Dendritic cell treated with granulocyte-macrophage colony-stimulating factor and Interleukin-4, amounts not matched to agents 40 ng/mL and 50 ng/mL, for 4 days (primary cell): ENCODE measurements at regions not wholly inside any gene's neighbourhood (a gene's known extent, or its start where the extent isn't known, plus 50 kb on each side); places are given as distances from the start of the nearest gene placed in this dataset.

Source experiments
- H3K27ac Mint-ChIP-seq: one replicate; pipeline ENCODE4 v1.8.0; 2022; ENCODE audit warnings: mild to moderate bottlenecking, mixed read lengths
- H3K27me3 Mint-ChIP-seq: one replicate; pipeline ENCODE4 v1.8.0; 2022; ENCODE audit warnings: mild to moderate bottlenecking, mixed read lengths
- H3K36me3 Mint-ChIP-seq: one replicate; pipeline ENCODE4 v1.8.0; 2022; ENCODE audit warnings: low read depth, mixed read lengths
- H3K4me1 Mint-ChIP-seq: one replicate; pipeline ENCODE4 v1.8.0; 2022; ENCODE audit warnings: low read depth, mixed read lengths
- H3K4me3 Mint-ChIP-seq: one replicate; pipeline ENCODE4 v1.8.0; 2022; ENCODE audit warnings: mild to moderate bottlenecking, moderate library complexity, mixed read lengths
- H3K9me3 Mint-ChIP-seq: one replicate; pipeline ENCODE4 v1.8.0; 2022; ENCODE audit warnings: mixed read lengths
- intact Hi-C: fragments of 100-400 bp; cut with micrococcal nuclease; formaldehyde crosslinking; loops from one replicate; pipeline ENCODE4 v1.15.0; 2022

DNA sequence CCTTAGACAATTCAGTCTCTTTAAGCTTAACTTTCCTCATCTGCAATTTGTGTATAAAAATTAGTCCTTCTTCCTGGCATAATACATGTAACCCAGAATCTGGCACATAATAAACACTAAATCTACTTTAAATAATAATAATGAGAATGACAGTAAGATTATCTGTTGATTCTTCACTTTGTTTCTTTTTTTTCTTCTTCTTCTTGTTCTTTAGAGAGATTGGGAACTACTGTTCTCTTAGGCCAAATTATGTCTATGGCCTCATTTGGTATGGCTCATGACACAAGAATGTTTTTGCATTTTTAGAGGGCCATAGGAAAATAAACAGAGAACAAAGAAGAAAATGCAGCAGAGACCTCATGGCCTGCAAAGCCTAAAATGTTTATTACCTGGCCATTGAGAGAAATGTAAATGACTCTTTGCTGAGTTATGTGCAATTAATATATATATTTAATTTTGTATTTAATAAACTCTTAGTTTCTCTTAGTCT is 275.8 kb downstream of the SLC6A15 start:
- H3K27me3 Mint-ChIP-seq, result no peaks in the 10 kb centered on the region
- H3K27ac Mint-ChIP-seq, result no peak overlapping the region
- no peaks in the 10 kb centered on the region for H3K9me3 Mint-ChIP-seq
- no peaks in the 10 kb centered on the region for H3K36me3 Mint-ChIP-seq
- intact Hi-C loops, result no loop called here
- no peaks in the 10 kb centered on the region for H3K4me1 Mint-ChIP-seq
- H3K4me3 Mint-ChIP-seq, result no peak overlapping the region

- H3K36me3 Mint-ChIP-seq, result no peaks in the 10 kb centered on the region
Measured at GRCh38 chr12:84634526-84634925, 278.1 kb downstream of the SLC6A15 start.

GRCh38 chr12:84632556-84632955 is 280.0 kb downstream of the SLC6A15 start:
- no peaks in the 10 kb centered on the region for H3K4me1 Mint-ChIP-seq
- H3K27me3 Mint-ChIP-seq, result no peaks in the 10 kb centered on the region
- intact Hi-C loops, result no loop called here
- no peak overlapping the region for H3K27ac Mint-ChIP-seq
- H3K36me3 Mint-ChIP-seq, result no peaks in the 10 kb centered on the region
- H3K4me3 Mint-ChIP-seq, result no peak overlapping the region
- no peaks in the 10 kb centered on the region for H3K9me3 Mint-ChIP-seq

More at GRCh38 chr12:84634526-84634925, 278.1 kb downstream of the SLC6A15 start:
- Mint-ChIP-seq H3K27ac (no peak overlapping the region), H3K4me1 (no peaks in the 10 kb centered on the region), H3K4me3 (no peak overlapping the region), H3K27me3 (no peaks in the 10 kb centered on the region), H3K9me3 (no peaks in the 10 kb centered on the region)
- intact Hi-C loops, result no loop called here

DNA sequence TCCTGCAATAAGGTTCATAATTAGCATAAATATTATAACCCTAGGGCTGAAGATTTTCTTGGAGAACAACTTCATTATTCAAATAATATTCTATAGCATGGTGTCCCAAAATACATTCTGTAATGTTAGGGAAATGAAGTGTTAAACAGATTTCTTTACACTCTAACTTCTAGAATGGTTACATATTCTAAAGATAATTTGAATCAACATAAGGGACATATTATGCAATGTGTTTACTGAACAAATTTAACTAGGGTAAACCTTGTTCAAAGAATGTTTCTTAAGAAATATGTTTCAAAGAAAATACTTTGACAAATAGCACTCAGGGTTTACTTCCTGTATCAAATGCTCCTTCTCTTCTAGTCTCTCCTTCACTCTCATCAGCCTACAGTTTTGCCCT is 281.6 kb downstream of the SLC6A15 start:
- H3K4me3 Mint-ChIP-seq, result no peak overlapping the region
- intact Hi-C loops, result no loop called here
- H3K27ac Mint-ChIP-seq, result no peak overlapping the region
- H3K27me3 Mint-ChIP-seq, result no peaks in the 10 kb centered on the region
- H3K4me1 Mint-ChIP-seq, result no peaks in the 10 kb centered on the region
- H3K9me3 Mint-ChIP-seq, result no peaks in the 10 kb centered on the region
- H3K36me3 Mint-ChIP-seq, result no peaks in the 10 kb centered on the region

DNA sequence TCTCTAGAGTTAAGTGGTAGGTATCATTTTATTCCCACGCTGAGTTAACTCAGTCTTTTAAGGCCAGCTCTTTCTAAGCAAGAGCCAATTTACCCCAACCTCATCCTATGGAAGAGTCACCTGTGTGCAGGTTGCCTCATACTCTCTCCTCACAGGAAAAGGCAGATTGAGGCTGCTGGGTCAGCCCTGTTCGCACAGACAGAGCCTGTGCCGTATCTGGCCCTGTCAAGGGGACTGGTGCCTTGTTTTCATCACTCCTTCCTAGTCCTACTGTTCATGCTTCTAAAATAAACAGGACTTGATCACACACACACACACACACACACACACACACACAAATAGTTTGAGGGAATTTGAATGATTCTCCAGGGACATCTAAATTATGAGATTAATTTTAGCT is 285.0 kb downstream of the SLC6A15 start:
- no peaks in the 10 kb centered on the region for H3K36me3 Mint-ChIP-seq
- H3K4me1 Mint-ChIP-seq, result no peaks in the 10 kb centered on the region
- no peak overlapping the region for H3K4me3 Mint-ChIP-seq
- no peaks in the 10 kb centered on the region for H3K27me3 Mint-ChIP-seq
- H3K27ac Mint-ChIP-seq, result no peak overlapping the region
- H3K9me3 Mint-ChIP-seq, result no peaks in the 10 kb centered on the region
- intact Hi-C loops, result no loop called here

DNA sequence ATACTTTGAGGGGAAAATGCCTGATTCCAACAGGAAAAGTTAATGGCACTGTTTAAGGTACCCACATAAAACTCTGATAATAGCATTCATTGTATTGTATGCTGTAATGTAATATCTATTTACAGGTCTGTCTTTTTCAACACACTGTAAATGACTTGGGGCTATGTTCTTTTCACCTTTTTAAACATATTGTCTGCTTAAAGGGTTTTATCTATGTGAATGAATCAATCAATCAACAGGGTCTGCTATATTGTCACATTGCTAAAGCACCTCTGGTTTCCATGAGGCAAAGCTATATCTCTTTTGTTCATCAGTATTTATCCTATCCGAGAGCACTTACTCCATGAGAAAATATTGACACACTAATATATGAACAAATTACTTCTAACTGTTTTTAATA is 288.0 kb downstream of the SLC6A15 start:
- no peak overlapping the region for H3K4me3 Mint-ChIP-seq
- no peaks in the 10 kb centered on the region for H3K9me3 Mint-ChIP-seq
- H3K36me3 Mint-ChIP-seq, result no peaks in the 10 kb centered on the region
- no peaks in the 10 kb centered on the region for H3K27me3 Mint-ChIP-seq
- H3K4me1 Mint-ChIP-seq, result no peaks in the 10 kb centered on the region
- H3K27ac Mint-ChIP-seq, result no peak overlapping the region
- intact Hi-C loops, result no loop called here

- Mint-ChIP-seq H3K27ac (no peak overlapping the region), H3K27me3 (no peaks in the 10 kb centered on the region)
- intact Hi-C loops, result no loop called here
Measured at GRCh38 chr12:84619053-84619571, 293.5 kb downstream of the SLC6A15 start.

DNA sequence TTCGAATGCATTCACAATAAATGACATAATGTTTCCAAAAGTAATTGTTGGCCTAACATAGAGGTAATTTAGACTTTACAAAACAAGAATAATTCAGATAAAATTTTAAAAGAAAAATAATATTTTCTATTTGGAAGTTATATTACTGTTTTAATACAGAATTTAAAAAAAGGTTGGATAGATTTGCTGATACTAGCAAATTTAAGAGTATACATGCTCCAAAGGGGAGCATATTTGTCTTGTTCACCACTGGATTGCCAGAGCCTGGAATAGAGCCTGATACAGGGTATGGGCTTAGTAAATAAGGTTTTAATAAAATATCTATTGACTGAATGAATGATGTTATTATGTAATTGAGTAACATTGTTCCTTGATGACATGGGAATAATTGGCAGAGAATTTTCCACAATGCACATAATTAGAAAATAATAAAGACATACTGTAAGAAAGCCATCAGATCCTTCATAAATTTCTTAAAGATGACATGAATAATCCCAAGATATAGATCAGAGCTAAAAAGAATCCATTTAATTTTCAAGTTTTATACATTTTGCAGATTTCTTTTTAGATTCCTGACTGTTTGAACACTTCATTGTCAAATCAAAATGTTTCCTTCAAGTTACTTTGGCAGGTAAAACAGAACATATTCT is 305.3 kb downstream of the SLC6A15 start:
- H3K27ac Mint-ChIP-seq, result no peak overlapping the region
- no peaks in the 10 kb centered on the region for H3K36me3 Mint-ChIP-seq
- H3K4me3 Mint-ChIP-seq, result no peak overlapping the region
- no peaks in the 10 kb centered on the region for H3K4me1 Mint-ChIP-seq
- no peaks in the 10 kb centered on the region for H3K9me3 Mint-ChIP-seq
- intact Hi-C loops, result no loop called here
- no peaks in the 10 kb centered on the region for H3K27me3 Mint-ChIP-seq

More at GRCh38 chr12:84619053-84619571, 293.5 kb downstream of the SLC6A15 start:
- H3K4me1 Mint-ChIP-seq, result no peaks in the 10 kb centered on the region
- H3K9me3 Mint-ChIP-seq, result no peaks in the 10 kb centered on the region
- H3K4me3 Mint-ChIP-seq, result no peak overlapping the region
- no peaks in the 10 kb centered on the region for H3K36me3 Mint-ChIP-seq

DNA sequence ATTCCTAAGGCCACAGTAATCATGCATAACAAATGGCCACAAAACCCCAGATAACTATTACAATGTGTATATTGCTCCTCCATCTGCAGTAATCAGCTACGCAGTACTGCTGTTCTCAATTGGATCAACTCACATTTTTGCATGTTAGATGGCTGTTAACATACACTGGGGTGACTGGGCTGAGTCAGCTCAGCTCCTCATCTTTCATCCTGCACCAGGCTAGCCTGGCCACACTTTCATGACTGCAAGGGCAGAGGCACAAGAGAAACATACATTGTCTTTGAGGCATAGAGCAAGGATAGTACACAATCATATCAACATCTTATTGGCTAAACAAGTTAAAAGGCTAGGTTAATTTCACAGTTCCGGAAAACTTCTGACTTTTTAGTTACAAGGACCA is 306.6 kb downstream of the SLC6A15 start:
- intact Hi-C loops, result no loop called here
- Mint-ChIP-seq H3K9me3 (no peaks in the 10 kb centered on the region), H3K27ac (no peak overlapping the region), H3K27me3 (no peaks in the 10 kb centered on the region), H3K36me3 (no peaks in the 10 kb centered on the region), H3K4me1 (no peaks in the 10 kb centered on the region), H3K4me3 (no peak overlapping the region)

DNA sequence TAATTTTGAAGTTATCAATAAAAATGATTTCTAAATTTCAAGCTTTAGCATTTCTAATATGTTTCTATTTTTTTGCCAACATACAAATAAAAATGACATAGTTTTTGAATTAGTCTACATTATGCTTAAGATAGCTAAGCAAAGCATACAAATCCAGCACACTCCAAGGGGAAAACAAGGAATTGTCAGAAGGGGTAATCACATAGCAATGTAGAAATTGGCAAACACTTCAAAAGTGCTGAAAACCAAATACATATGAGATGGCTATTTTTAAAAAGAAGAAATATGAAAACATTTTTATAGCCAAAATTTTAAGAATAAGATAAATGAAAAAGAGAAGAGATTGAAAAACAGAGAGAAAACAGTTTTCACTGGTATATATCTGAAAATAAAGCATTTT is 308.0 kb downstream of the SLC6A15 start:
- H3K27ac Mint-ChIP-seq, result no peak overlapping the region
- no peaks in the 10 kb centered on the region for H3K27me3 Mint-ChIP-seq
- H3K4me3 Mint-ChIP-seq, result no peak overlapping the region
- no peaks in the 10 kb centered on the region for H3K36me3 Mint-ChIP-seq
- H3K4me1 Mint-ChIP-seq, result no peaks in the 10 kb centered on the region
- no peaks in the 10 kb centered on the region for H3K9me3 Mint-ChIP-seq
- intact Hi-C loops, result no loop called here

DNA sequence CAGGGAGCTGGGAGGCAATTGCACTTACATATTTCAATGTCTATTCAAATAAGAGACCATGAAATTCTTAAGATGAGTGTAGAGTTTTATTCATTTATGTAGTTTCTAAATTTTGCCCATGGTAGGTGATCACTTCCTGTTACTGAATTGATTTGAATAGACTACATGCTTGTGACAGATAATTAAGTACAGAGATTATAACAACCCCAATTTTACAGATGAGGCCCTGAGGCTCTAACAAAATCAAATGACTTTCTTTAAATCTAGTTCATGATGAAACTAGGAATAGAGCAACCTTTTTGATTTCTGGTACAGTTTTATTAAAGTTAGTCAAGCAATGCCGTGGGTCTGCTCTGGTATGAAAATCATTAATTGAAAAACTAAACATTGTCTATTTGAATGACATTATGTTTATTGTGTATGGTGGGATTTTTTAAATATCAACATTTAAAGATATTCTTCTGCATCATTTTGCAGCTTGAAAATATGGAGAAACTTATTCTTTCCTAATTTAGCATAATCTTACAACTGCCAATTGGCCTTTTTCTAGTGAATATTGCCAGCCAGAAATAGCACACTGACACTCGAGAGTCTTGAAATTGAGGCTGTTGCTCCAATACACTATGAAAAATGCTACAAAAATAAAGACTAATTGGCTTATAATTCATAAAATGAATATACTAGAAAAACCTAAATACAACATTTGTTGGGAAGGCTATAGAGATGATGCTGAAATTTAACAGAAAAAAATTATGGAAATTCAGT is 308.9 kb downstream of the SLC6A15 start:
- no peak overlapping the region for H3K27ac Mint-ChIP-seq
- no peak overlapping the region for H3K4me3 Mint-ChIP-seq
- no peaks in the 10 kb centered on the region for H3K9me3 Mint-ChIP-seq
- intact Hi-C loops, result no loop called here
- H3K27me3 Mint-ChIP-seq, result no peaks in the 10 kb centered on the region
- H3K36me3 Mint-ChIP-seq, result no peaks in the 10 kb centered on the region
- H3K4me1 Mint-ChIP-seq, result no peaks in the 10 kb centered on the region

GRCh38 chr12:84601483-84601882 is 311.1 kb downstream of the SLC6A15 start:
- Mint-ChIP-seq H3K27ac (no peak overlapping the region), H3K9me3 (no peaks in the 10 kb centered on the region), H3K27me3 (no peaks in the 10 kb centered on the region), H3K4me3 (no peak overlapping the region), H3K36me3 (no peaks in the 10 kb centered on the region), H3K4me1 (no peaks in the 10 kb centered on the region)
- intact Hi-C loops, result no loop called here

GRCh38 chr12:84599539-84599938 is 313.1 kb downstream of the SLC6A15 start:
- no peaks in the 10 kb centered on the region for H3K9me3 Mint-ChIP-seq
- no peaks in the 10 kb centered on the region for H3K36me3 Mint-ChIP-seq
- intact Hi-C loops, result no loop called here
- H3K4me3 Mint-ChIP-seq, result no peak overlapping the region
- H3K4me1 Mint-ChIP-seq, result no peaks in the 10 kb centered on the region
- no peaks in the 10 kb centered on the region for H3K27me3 Mint-ChIP-seq
- no peak overlapping the region for H3K27ac Mint-ChIP-seq

GRCh38 chr12:84596266-84596665 is 316.3 kb downstream of the SLC6A15 start:
- H3K4me3 Mint-ChIP-seq, result no peak overlapping the region
- intact Hi-C loops, result no loop called here
- H3K9me3 Mint-ChIP-seq, result no peaks in the 10 kb centered on the region
- H3K27ac Mint-ChIP-seq, result no peak overlapping the region
- H3K36me3 Mint-ChIP-seq, result no peaks in the 10 kb centered on the region
- H3K4me1 Mint-ChIP-seq, result no peaks in the 10 kb centered on the region
- H3K27me3 Mint-ChIP-seq, result no peaks in the 10 kb centered on the region
